22Rv1 (cell line): ENCODE measurements at regions not wholly inside any gene's neighbourhood (a gene's known extent, or its start where the extent isn't known, plus 50 kb on each side); places are given as distances from the start of the nearest gene placed in this dataset.

Experiments
- H3K27ac ChIP-seq: fragments of 450-650 bp; 2 replicates; pipeline ENCODE4 v1.5.1; 2017
- CTCF ChIP-seq: fragments of 450-650 bp; IDR thresholded peaks from 2 replicates; pipeline ENCODE4 v1.5.1; 2017; ENCODE audit warnings: mild to moderate bottlenecking
- ZFX ChIP-seq: fragments of 450-650 bp; IDR thresholded peaks from 2 replicates; pipeline ENCODE4 v1.6.1; 2017; ENCODE audit warnings: antibody characterized with exemption, borderline replicate concordance

DNA sequence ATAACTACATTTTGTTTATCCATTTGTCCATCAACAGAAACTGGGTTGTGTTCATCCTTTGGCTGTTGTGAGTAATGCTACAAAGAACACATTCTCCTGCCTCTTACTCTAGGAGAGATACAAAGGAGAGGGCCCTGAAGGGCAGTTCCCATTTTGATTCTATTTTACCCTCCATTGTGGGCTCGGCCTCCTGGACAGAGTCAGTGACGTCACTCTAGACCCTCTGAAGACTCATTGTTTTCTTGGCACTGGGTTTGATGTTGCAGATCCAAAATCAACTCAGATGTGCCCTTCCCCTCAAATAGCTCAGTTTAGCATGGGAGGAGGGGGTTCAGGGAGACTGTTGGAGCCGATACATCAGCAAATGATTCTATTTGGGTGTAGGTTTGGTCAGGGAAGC is 280.9 kb downstream of the UTP18 start:
- no peak overlapping the region for H3K27ac ChIP-seq
- TF ChIP-seq CTCF (no peak), ZFX (no peak)

- no peak overlapping the region for H3K27ac ChIP-seq
Observed at GRCh38 chr17:51546114-51546513, 285.8 kb downstream of the UTP18 start.

GRCh38 chr17:51548125-51548524 is 287.8 kb downstream of the UTP18 start:
- TF ChIP-seq ZFX (no peak), CTCF (no peak)
- no peak overlapping the region for H3K27ac ChIP-seq

More at GRCh38 chr17:51546114-51546513, 285.8 kb downstream of the UTP18 start:
- TF ChIP-seq ZFX (no peak), CTCF (no peak)

GRCh38 chr17:51555153-51555552 is 294.8 kb downstream of the UTP18 start:
- H3K27ac ChIP-seq: no peak overlapping the region
- TF ChIP-seq CTCF: no peak
- TF ChIP-seq ZFX: no peak

DNA sequence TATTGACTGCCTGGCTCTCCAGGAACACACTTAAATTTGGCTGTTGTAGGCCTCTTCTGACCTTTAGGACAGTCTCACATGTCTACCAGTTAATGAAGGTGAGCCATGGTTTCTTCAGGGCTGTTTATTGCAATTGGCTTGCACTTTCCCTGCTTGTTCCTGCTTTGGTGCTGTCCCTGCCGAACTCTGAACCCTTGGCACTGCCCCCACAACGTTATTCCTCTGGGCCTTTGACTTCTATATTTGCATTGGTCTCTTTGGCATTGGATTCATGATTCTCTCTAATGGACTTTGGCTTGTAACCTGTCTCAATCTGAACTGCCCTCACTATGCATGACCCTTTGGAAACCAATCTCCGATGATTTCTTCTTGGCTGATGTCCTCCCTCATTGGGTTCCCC is 299.4 kb downstream of the UTP18 start:
- no peak for TF ChIP-seq ZFX
- no peak for TF ChIP-seq CTCF
- H3K27ac ChIP-seq: no peak overlapping the region

GRCh38 chr17:51560398-51560797 is 300.1 kb downstream of the UTP18 start:
- no peak for TF ChIP-seq CTCF
- no peak for TF ChIP-seq ZFX
- H3K27ac ChIP-seq: no peak overlapping the region

GRCh38 chr17:51563961-51564360 is 303.6 kb downstream of the UTP18 start:
- no peak overlapping the region for H3K27ac ChIP-seq
- TF ChIP-seq CTCF: no peak
- no peak for TF ChIP-seq ZFX
